ENCODE measurements at regions not wholly inside any gene's neighbourhood (a gene's known extent, or its start where the extent isn't known, plus 50 kb on each side); places are given as distances from the start of the nearest gene placed in this dataset.
"Not testable (repeated sequence)": the region's sequence is repeated elsewhere in the genome, so short reads cannot be mapped to it uniquely, and the experiment has no call there.

- no peak for DNase-seq (ENCODE audit: low read depth in 4 of 4, low spot score in 3 of 4)
Observed at GRCh38 chr3:151599103-151599672, 134.5 kb upstream of the AADACL2 start.

GRCh38 chr3:151596940-151597339 is 136.1 kb upstream of the IGSF10 start:
- DNase-seq (ENCODE audit: low read depth in 4 of 4, low spot score in 3 of 4), result no peak

- DNase-seq (ENCODE audit: low read depth in 4 of 4, low spot score in 3 of 4), result no peak
Observed at GRCh38 chr3:151593928-151594327, 133.1 kb upstream of the IGSF10 start.

GRCh38 chr3:151592287-151592686 is 131.4 kb upstream of the IGSF10 start:
- no peak for DNase-seq (ENCODE audit: low read depth in 4 of 4, low spot score in 3 of 4)

- no peak for DNase-seq (ENCODE audit: low read depth in 4 of 4, low spot score in 3 of 4)
Observed at GRCh38 chr3:151591441-151591840, 130.6 kb upstream of the IGSF10 start.

- no peak for DNase-seq (ENCODE audit: low read depth in 4 of 4, low spot score in 3 of 4)
Observed at GRCh38 chr3:151589311-151589710, 128.4 kb upstream of the IGSF10 start.

- not testable (repeated sequence) for DNase-seq (ENCODE audit: low read depth in 4 of 4, low spot score in 3 of 4)
Observed at GRCh38 chr3:151587659-151588058, 126.8 kb upstream of the IGSF10 start.

GRCh38 chr3:151584566-151584965 is 123.7 kb upstream of the IGSF10 start:
- DNase-seq (ENCODE audit: low read depth in 4 of 4, low spot score in 3 of 4), result no peak

GRCh38 chr3:151581035-151581434 is 120.2 kb upstream of the IGSF10 start:
- no peak for DNase-seq (ENCODE audit: low read depth in 4 of 4, low spot score in 3 of 4)

- peak in 2 of 4 donors; percentile 28 to 30 for DNase-seq (ENCODE audit: low read depth in 4 of 4, low spot score in 3 of 4)
Observed at GRCh38 chr3:151580591-151580990, 119.7 kb upstream of the IGSF10 start.

- no peak for DNase-seq (ENCODE audit: low read depth in 4 of 4, low spot score in 3 of 4)
Observed at GRCh38 chr3:151579571-151580270, 118.9 kb upstream of the IGSF10 start.

- DNase-seq (ENCODE audit: low read depth in 4 of 4, low spot score in 3 of 4), result no peak
Observed at GRCh38 chr3:151578495-151578894, 117.6 kb upstream of the IGSF10 start.

- no peak for DNase-seq (ENCODE audit: low read depth in 4 of 4, low spot score in 3 of 4)
Observed at GRCh38 chr3:151576511-151577137, 115.8 kb upstream of the IGSF10 start.

- no peak for DNase-seq (ENCODE audit: low read depth in 4 of 4, low spot score in 3 of 4)
Observed at GRCh38 chr3:151568184-151568583, 107.3 kb upstream of the IGSF10 start.

GRCh38 chr3:151567477-151567876 is 106.6 kb upstream of the IGSF10 start:
- DNase-seq (ENCODE audit: low read depth in 4 of 4, low spot score in 3 of 4), result no peak

- DNase-seq (ENCODE audit: low read depth in 4 of 4, low spot score in 3 of 4), result no peak
Observed at GRCh38 chr3:151564261-151564660, 103.4 kb upstream of the IGSF10 start.

- DNase-seq (ENCODE audit: low read depth in 4 of 4, low spot score in 3 of 4), result no peak
Observed at GRCh38 chr3:151563305-151563704, 102.4 kb upstream of the IGSF10 start.

GRCh38 chr3:151562891-151563290 is 102.0 kb upstream of the IGSF10 start:
- no peak for DNase-seq (ENCODE audit: low read depth in 4 of 4, low spot score in 3 of 4)

- DNase-seq (ENCODE audit: low read depth in 4 of 4, low spot score in 3 of 4), result no peak
Observed at GRCh38 chr3:151561878-151562277, 101.0 kb upstream of the IGSF10 start.

- no peak for DNase-seq (ENCODE audit: low read depth in 4 of 4, low spot score in 3 of 4)
Observed at GRCh38 chr3:151560738-151561137, 99.9 kb upstream of the IGSF10 start.

GRCh38 chr3:151559736-151560135 is 98.9 kb upstream of the IGSF10 start:
- no peak for DNase-seq (ENCODE audit: low read depth in 4 of 4, low spot score in 3 of 4)

- DNase-seq (ENCODE audit: low read depth in 4 of 4, low spot score in 3 of 4), result no peak
Observed at GRCh38 chr3:151558661-151559060, 97.8 kb upstream of the IGSF10 start.
